Thyroid gland (tissue), 4 donors: ENCODE measurements at regions not wholly inside any gene's neighbourhood (a gene's known extent, or its start where the extent isn't known, plus 50 kb on each side); places are given as distances from the start of the nearest gene placed in this dataset.

ENCODE experiments used
- DNase-seq, 2 donors: peaks; one replicate each; pipeline ENCODE4 v3.0.0-alpha.2; 2019
- H3K27ac ChIP-seq, 3 donors: fragments of 200-600 bp; sonication (generic); 1 replicate in 2 of 3; 2 replicates in 1 of 3; pipeline ENCODE4 v1.5.1; 2016 to 2019; ENCODE audit warnings: mild to moderate bottlenecking in 1 of 3, moderate library complexity in 1 of 3
- H3K27me3 ChIP-seq: fragments of 200-600 bp; sonication (generic); one replicate; pipeline ENCODE4 v1.5.1; 2019
- H3K36me3 ChIP-seq, 2 donors: fragments of 200-600 bp; sonication (generic); one replicate each; pipeline ENCODE4 v1.5.1; 2016 to 2019
- H3K4me1 ChIP-seq, 2 donors: fragments of 200-600 bp; sonication (generic); one replicate each; pipeline ENCODE4 v1.5.1; 2017 to 2019
- H3K4me3 ChIP-seq, 3 donors: fragments of 200-600 bp; sonication (generic); replicated peaks in 1 of 3; 1 replicate in 2 of 3; 2 replicates in 1 of 3; pipeline ENCODE4 v1.5.1; 2016; ENCODE audit warnings: mild to moderate bottlenecking in 1 of 3
- H3K9me3 ChIP-seq: fragments of 200-600 bp; sonication (generic); one replicate; pipeline ENCODE4 v1.5.1; 2017
- CTCF ChIP-seq, 6 experiments: fragments of 200-600 bp in 3 of 6; fragments of 450-650 bp in 3 of 6; sonication (generic) in 3 of 6; IDR thresholded peaks; one replicate each; pipeline ENCODE4 v1.5.1; 2016 to 2019; ENCODE audit warnings: antibody characterized with exemption in 6 of 6, mild to moderate bottlenecking in 2 of 6, inconsistent platforms in 1 of 6, moderate library complexity in 1 of 6
- POLR2A ChIP-seq, 2 donors: fragments of 450-650 bp; IDR thresholded peaks; one replicate each; pipeline ENCODE4 v1.6.1; 2017; ENCODE audit warnings: antibody characterized with exemption in 2 of 2, mild to moderate bottlenecking in 2 of 2, moderate library complexity in 1 of 2
- WGBS, 2 donors: methylation state at CpG; one replicate each; pipeline ENCODE4 v1.1.5; 2017; 5-methylcytosine and 5-hydroxymethylcytosine counted together
- intact Hi-C: fragments of 100-400 bp; cut with DNase I; formaldehyde crosslinking; loops from one replicate; pipeline ENCODE4 v1.15.1; 2023

- no peaks in the 10 kb centered on the region for H3K36me3 ChIP-seq
- H3K9me3 ChIP-seq = no peaks in the 10 kb centered on the region
- H3K27ac ChIP-seq = no peak overlapping the region
- intact Hi-C loops = no loop called here
- no peaks in the 10 kb centered on the region for H3K27me3 ChIP-seq
- 59 to 76% methylated on average over 1 of the region's 1 CpG for WGBS, 2 donors
- no peaks in the 10 kb centered on the region for H3K4me1 ChIP-seq
- H3K4me3 ChIP-seq = no peak overlapping the region
- TF ChIP-seq CTCF (IDR thresholded peaks at IDR 0.05) (no peak), POLR2A (IDR thresholded peaks at IDR 0.05) (no peak)
- DNase-seq = no peak
Observed at GRCh38 chr3:148331081-148331846, 366.4 kb upstream of the AGTR1 start.

GRCh38 chr3:148332509-148332908, 365.2 kb upstream of the AGTR1 start:
- 91 to 95% methylated on average over 2 of the region's 2 CpGs for WGBS, 2 donors
- Histone ChIP-seq H3K4me1 (no peaks in the 10 kb centered on the region), H3K9me3 (no peaks in the 10 kb centered on the region), H3K4me3 (no peak overlapping the region), H3K27ac (no peak overlapping the region), H3K27me3 (no peaks in the 10 kb centered on the region), H3K36me3 (no peaks in the 10 kb centered on the region)
- intact Hi-C loops = no loop called here
- no peak for DNase-seq
- no peak for TF ChIP-seq POLR2A (IDR thresholded peaks at IDR 0.05)
- no peak for TF ChIP-seq CTCF (IDR thresholded peaks at IDR 0.05)

- H3K27me3 ChIP-seq = no peaks in the 10 kb centered on the region
- DNase-seq = no peak
- WGBS, 2 donors = 44 to 48% methylated on average over 3 of the region's 3 CpGs
- no peaks in the 10 kb centered on the region for H3K4me1 ChIP-seq
- TF ChIP-seq POLR2A (IDR thresholded peaks at IDR 0.05) (no peak), CTCF (IDR thresholded peaks at IDR 0.05) (no peak)
- H3K4me3 ChIP-seq = no peak overlapping the region
- H3K27ac ChIP-seq = no peak overlapping the region
- H3K36me3 ChIP-seq = no peaks in the 10 kb centered on the region
- intact Hi-C loops = no loop called here
- no peaks in the 10 kb centered on the region for H3K9me3 ChIP-seq
Observed at GRCh38 chr3:148333091-148333490, 364.6 kb upstream of the AGTR1 start.

GRCh38 chr3:148335612-148336011, 362.1 kb upstream of the AGTR1 start:
- intact Hi-C loops = no loop called here

More at GRCh38 chr3:148335612-148336011, 362.1 kb upstream of the AGTR1 start:
- Histone ChIP-seq H3K9me3 (no peaks in the 10 kb centered on the region), H3K4me1 (no peaks in the 10 kb centered on the region), H3K36me3 (no peaks in the 10 kb centered on the region), H3K27me3 (no peaks in the 10 kb centered on the region), H3K27ac (no peak overlapping the region), H3K4me3 (no peak overlapping the region)
- WGBS, 2 donors = 88 to 92% methylated on average over 2 of the region's 2 CpGs
- TF ChIP-seq CTCF (IDR thresholded peaks at IDR 0.05) = no peak
- TF ChIP-seq POLR2A (IDR thresholded peaks at IDR 0.05) = no peak
- no peak for DNase-seq
